ENCODE measurements at regions not wholly inside any gene's neighbourhood (a gene's known extent, or its start where the extent isn't known, plus 50 kb on each side); places are given as distances from the start of the nearest gene placed in this dataset.

DNA sequence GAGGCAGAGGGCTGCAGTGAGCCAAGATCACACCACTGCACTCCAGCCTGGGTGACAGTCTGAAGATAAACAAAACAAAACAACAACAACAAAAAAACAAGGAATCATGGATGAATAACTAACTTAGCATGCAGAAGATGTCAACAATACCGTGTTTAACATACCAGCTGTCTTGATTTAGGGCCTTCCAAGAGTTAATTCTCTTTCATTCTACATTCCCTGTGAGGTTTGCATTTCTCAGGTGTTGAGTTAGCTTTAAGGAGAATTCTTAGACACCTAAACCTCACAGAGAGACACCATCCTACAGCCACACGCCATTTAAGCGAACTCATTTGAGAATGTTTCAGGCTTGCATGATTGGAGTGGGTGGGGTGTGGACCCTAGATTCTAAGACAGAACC lies 363.1 kb upstream of the RUNX1 start:
- DNase-seq (ENCODE audit: low spot score) (no peak), ATAC-seq (no peak)

DNA sequence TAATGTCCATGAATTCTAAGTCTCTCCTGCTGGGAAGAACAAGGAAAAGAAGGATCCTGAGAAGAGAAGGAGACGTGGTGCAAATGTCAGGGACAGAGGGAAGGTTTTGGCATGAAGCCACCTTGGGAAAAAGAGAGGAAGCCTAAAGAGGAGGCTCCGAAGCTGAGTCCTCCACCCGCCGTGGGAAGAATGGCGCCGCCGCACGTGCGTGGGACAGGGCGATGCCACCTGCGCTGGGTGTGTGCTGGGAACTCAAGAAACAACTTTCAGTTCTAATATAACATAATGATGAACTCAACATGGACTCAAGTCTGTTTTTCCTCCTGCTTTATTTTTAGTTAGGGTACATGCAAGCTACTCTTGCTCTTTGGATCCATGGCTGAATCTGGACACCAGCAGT lies 362.3 kb upstream of the RUNX1 start:
- no peak for ATAC-seq
- no peak for DNase-seq (ENCODE audit: low spot score)

DNA sequence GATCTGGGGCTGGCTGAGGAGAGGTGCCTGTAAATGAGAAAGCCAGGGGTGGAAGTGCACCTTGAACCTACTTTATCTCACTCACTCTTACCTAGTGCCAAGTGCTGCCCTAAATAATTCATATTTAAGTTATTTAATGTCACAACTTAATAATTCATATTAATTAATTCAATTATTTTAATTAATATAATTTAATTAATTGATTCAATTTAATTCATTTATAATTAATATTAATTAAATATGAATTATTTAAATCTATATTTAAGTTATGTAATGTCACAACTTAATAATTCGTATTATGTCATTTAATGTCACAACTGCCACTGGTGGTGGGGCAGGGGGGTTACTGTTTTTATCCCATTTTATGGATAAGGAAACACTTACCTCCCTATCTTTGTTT lies 361.6 kb upstream of the RUNX1 start:
- DNase-seq (ENCODE audit: low spot score) (no peak), ATAC-seq (no peak)

DNA sequence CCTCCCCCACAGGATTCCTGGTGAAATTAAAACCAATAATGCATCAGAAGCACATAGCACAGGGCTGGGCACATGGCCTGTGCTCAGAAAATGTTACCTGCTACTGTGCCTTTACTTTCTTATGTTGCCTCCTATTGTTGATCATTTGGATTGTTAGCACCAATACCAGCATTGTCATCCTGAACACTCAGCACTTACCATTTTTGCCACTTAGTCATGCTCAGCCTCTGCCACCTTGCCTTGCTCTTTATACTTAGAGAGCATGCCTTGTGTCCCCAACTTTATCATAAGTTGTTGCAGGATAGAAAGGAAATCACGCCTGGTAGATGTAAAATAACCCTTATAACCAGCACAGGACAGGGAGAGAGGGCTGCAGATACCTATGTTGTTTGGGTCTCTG lies 361.0 kb upstream of the RUNX1 start:
- no peak for ATAC-seq
- DNase-seq (ENCODE audit: low spot score), result no peak

DNA sequence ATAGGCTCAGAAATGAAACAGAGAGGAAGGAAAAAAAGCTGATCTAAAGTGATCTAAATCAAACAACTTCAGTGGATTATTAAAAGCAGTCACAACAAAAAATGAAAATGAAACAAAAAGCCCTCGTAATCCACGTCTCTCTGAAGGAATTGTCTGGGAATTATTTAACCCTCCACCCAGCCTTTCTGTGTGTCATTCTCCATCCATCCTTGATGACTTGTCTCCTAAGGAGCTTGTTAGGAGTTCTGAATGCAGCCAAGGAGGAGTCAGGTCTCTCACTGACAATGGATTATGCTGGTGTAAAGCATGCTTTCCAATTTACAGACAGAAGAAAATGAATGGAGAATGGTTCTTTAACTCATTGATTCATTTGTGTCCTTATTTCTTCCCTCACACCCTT lies 359.3 kb upstream of the RUNX1 start:
- no peak for ATAC-seq
- no peak for DNase-seq (ENCODE audit: low spot score)

DNA sequence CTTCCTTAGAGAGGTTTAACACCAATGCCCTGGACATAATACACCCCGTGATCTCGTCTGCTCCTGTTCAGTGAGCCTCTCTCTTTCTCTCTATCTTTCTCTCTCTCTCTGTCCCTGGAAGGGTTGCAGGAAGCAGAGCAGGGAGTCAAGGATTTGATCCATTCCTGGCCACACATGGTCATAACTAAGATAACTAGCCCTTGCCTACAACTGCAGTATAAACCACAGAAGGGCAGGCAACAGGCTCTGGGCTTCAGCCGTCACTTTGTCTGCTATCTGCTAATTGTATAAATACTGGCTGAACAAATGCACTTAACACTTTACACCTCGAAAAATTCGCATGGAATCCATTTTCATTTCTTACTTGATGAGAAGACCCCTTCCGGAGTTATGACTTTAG lies 357.5 kb upstream of the RUNX1 start:
- DNase-seq (ENCODE audit: low spot score) (no peak), ATAC-seq (no peak)

DNA sequence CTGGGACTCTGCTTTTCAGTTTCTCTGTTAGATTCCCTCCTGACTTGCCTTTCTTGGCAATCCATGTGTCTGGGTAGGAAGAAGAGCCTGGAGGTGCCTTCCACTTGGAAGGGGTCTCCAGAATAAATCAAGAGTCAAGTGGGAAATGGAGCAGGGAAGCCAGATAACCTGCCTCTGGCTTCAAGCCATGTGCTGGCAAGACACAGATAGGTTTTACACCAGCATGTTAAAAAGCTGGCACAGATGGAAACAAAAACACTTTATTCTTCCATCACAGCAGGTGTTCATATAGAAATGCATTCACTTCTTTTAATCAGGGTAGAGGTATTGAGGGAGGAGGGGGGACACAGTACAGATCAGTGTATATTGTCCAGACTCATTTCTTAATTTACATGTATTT lies 356.9 kb upstream of the RUNX1 start:
- DNase-seq (ENCODE audit: low spot score) (no peak), ATAC-seq (no peak)

DNA sequence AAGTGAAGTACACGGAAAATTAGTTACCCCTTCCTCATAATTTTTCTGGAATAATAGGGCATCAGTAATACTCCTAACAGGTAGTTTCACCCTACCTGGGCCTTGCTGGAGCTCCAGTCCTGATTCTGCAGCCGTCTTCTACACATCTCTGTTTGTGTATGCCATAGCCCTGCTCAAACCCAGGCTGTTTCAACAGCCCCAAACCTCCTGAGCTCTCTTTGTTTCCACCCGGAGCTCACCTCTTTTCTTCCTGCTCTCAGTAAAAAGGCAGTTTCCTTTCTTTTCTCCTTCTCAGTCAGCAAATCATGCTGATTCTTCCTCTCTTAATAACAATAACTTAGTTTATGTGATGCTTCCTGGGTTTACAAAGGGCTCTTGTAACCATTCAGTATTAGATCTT lies 355.1 kb upstream of the RUNX1 start:
- ATAC-seq, result no peak

DNA sequence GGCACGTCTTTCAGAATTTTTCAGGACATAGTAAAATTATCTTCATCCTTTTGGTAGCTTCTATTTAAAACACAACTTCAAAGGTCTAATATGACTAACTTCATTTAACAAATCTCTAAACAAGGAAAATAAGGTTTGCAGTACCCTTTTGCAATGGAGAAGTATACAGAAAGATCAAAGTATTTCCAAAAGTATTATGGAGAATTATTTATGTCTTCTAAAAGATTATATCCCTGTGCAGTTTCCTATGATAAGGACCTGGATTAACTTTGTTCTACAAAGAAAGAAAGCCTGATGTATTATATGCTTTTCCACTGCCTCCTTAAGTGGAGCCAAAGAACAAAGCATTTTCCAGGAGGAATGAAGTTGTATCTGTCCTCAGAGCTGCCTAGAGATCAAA lies 353.0 kb upstream of the RUNX1 start:
- DNase-seq (ENCODE audit: low spot score) (no peak), ATAC-seq (no peak)

More for the DNA sequence above, 355.1 kb upstream of the RUNX1 start:
- DNase-seq (ENCODE audit: low spot score), result no peak

DNA sequence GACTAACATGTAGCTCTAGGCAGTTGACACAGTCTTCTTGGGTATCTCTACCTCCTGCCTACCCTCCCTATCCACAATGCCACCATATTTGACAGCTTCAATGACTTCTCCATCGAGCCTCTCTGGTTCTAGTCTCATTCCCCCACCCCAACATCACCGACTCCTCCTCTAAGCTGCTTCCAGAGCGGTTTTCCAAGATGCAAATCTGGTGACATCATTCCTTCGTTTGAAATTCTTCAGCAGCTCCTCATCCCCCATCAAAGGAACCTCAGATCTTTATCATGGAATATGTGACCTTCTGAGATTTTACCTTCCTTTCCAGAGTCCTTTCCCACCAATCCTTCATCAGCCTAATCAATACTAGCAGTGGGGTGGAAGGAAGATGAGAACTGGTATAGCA lies 352.4 kb upstream of the RUNX1 start:
- DNase-seq (ENCODE audit: low spot score) (no peak), ATAC-seq (no peak)

DNA sequence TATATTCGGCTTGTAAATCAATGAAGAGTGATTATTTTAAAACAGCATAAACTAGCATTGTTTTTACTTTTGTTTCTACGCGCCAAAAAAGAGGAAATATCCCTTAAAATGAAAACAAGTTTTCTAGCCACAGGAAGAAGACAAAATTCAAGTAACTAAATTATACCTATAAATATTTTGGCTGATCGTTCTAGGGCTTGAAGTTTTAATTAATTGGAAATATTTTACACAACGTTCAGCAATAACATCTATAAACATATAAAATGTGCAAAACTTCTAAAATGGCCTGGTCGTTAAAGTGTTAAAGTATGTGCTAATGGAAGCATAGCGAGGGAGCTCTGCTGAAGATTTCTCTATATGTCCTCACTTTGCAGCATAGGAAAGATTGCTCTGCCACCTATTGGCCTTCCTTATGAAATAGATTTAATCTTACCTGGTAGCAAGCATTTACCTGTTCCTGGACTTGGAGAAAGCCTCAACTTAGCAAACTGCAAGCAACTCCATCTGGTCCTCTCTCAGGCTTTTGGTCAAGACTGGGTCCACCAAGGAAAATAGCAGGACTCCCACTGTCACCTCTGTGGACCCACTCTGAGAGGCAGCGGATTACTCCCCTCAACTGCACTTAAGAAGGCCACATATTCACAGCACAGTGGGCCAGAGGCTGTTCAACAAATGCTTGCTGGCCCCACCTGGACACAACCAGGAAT lies 351.3 kb upstream of the RUNX1 start:
- ATAC-seq (peak; percentile 95), DNase-seq (ENCODE audit: low spot score) (no peak)

DNA sequence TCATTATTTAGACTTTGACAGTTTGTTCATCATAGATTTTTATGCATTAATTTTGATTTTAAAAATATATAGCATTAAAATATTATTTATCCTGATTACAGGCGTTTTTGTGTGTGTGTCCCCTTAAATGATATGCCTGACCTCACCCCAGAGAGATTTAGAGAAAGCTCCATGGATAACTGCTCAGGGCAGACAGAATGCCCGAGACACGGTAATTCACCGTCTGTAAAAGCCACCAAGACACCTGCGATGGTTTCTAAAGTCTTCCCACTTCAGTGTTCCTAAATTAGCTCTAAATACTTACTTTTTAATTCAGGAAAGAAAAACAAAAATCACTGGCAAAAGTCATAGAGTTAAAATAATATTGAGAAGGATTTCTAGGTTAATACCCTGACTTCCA lies 350.6 kb upstream of the RUNX1 start:
- ATAC-seq (no peak), DNase-seq (ENCODE audit: low spot score) (no peak)

DNA sequence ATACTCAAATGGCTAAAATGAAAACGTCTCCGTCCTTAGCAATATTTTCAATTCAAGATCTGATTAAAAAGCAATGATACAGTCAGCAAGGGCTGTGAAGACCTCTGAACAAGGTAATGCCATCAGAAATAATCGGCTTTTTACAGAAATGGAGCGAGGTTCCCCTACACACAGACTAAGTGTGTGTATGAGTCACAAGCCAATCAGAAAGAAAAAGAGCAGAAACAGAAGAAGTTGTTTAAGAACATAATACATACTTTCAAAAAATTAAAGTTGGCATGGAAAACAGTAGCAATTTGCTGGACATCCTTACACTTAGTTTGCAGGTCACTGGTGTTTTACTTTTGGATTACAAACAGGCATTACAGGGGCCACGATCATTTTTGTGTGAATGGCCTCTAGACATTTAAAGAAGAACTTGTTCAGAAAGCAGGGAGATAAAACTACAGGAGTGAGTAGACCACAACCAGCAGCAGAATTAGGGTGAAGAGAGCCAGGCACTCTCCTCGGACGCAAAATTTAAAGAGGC lies 350.0 kb upstream of the RUNX1 start:
- no peak for DNase-seq (ENCODE audit: low spot score)
- ATAC-seq, result no peak

DNA sequence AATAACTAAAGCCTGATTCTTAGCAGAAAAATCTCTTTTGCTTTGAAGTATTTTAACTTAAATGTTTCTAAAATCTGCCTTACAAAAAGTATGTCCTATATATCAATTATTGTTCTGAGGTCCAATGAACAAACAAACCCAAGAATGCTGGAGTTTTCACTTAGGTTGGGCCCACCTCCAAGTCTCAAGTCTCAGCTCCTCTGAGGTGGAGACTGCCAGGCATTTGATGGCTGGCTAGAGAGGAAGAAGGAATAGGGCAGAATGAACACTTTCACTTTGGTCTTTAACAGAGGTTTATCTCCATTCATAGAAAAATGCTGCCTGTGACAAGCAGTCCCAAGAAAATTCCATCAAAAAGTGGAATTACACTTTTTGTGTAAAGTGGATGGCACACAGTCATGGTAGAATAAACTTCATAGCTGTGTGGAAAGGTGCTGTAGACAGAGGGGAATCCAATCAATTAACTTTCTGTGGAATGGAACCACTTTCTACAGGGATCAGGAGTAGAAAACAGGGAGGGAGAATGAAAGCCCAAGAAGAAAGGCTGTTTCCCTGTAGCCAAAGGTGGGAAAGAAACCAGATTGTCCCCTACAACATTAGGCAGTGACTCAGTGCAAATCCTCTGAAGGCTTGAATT lies 349.4 kb upstream of the RUNX1 start:
- DNase-seq (ENCODE audit: low spot score), result no peak

DNA sequence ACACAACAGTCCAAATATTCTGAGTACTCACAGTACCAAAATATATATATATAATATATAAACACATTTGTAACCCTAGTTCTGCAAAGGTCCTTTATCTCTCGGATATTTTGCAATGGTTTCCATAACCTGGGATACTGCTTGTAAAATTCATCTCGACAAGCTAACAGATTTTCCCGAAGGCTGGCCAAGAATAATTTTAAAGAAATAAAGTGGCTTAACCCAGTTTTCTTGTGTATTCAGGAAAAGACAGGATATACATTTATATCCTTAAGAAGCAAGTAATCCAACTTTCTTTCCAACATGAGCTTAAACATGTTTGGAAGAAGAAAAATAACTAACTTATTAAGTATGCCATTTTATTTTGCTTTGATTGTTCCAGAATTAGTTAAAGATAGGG lies 348.7 kb upstream of the RUNX1 start:
- DNase-seq (ENCODE audit: low spot score), result no peak
- no peak for ATAC-seq

More for the DNA sequence above, 349.4 kb upstream of the RUNX1 start:
- no peak for ATAC-seq

DNA sequence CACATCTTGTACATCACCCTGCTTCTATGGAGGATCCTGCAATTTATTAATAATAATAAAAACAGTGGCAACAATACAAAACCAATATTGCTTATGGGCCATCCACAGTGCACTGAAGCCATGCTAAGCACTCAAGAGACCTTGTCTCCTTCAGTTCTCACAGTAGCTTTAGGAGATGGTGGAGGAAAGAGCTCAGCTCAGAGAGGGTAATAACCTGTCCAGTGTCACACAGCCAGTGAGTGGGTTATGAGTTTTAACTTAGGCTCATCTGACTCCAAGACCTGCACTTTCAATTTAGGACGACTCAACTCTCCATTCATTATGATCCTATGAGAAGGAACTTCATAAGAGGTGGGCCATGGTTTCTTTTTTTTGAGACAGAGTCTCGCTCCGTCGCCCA lies 347.6 kb upstream of the RUNX1 start:
- no peak for ATAC-seq
- DNase-seq (ENCODE audit: low spot score), result no peak

DNA sequence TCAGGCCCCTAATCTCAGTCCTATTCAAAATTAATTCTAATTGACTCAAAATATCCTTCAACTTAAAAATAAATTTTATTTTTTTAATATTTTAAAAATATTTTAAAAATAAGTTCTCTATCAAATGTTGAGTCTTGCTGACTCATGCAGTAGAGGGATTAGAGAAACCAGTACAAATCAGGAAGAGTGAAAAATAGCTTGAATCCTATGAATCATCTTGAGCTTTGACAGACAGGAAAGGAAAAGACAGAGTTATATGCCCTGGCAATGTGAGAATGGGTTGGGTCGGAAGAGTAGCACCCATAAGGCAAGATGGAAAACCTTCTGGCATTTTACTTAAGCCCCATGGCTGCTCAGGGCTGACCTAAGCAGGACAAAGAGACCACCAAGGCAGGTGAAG lies 346.6 kb upstream of the RUNX1 start:
- ATAC-seq, result no peak
- no peak for DNase-seq (ENCODE audit: low spot score)

DNA sequence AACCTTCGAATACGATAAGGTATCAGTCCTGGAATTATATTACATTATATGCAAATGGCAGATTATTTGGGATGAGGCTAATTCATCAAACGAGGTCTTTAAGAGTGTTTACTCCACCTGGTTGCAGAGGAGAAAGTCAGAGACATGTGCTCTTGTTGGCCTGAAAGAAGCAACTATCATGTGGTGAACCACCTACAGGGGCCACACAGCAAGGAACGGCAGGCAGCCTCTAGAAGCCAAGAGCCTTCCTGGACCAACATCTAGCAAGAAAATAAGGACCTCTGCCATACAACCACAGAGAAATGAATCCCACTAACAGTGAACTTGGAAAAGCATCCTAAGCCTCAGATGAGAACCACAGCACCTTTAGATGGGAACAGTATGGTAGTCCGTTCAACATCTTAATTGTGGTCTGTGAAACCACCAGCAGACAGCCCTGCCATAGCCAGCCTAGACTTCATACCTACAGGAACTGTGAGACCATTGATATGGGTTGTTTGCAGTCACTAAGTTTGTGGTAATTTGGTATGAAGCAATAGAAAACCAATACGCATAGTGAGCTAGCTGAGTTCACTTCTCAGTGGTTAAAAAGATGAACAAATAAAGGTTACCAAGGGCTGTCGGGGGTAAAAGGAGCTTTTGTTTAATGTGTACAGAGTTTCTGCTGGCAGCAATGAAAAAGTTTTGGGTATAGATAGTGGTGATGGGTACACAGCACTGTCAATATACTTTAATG lies 345.7 kb upstream of the RUNX1 start:
- DNase-seq (ENCODE audit: low spot score) (no peak), ATAC-seq (no peak)

DNA sequence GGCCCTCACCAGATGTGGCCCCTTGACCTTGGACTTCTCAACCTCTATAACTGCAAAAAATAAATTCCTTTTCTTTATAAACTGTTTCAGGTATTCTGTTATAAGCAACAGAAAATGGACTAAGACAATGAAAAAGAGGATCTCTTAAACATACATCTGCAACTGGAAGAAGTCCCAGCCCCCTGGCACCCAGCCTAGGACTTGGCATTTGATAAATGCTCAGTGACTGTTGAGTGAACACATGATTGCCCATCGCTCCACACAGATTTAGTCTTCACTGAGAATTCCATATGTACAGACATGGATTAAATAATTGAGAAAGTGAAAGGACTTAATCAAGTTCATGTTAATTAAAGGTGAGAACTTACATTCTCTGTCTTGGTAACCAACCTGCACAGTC lies 344.9 kb upstream of the RUNX1 start:
- DNase-seq (ENCODE audit: low spot score), result no peak

DNA sequence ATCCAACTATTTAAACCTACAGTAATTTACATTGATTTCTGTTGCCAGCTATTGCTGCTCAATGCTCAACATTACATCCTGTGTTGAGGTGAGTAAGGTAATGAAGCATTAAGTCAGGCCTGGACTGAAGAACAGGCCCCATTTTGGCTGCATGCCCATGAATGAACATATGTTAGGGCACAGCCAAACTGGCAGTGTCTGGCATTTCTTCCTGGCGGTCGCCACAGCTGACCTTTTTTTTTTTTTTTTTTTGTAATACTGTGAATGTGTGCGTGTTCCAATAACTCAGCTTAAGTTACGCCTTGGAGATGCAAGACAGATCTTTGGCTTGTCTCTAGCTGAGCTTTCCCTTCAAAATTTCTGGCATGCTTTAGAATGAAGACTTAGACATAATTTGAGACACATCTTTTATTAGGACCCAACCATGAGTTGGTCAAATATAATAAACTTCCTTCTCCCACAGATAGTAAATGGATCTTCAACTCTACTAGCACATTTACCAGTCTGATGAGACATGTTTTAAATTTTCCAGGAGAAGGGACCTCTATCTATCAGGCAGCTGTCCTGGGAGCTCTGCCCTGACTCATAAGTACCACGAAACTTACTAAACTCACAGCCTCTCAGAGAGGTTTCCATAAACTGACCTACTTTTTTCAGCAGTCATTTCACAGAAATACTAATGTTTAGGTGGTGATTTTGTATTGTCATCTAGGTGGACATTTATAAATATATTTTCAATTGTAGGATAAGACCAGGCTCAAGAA lies 341.1 kb upstream of the RUNX1 start:
- no peak for DNase-seq (ENCODE audit: low spot score)

More for the DNA sequence above, 344.9 kb upstream of the RUNX1 start:
- no peak for ATAC-seq

DNA sequence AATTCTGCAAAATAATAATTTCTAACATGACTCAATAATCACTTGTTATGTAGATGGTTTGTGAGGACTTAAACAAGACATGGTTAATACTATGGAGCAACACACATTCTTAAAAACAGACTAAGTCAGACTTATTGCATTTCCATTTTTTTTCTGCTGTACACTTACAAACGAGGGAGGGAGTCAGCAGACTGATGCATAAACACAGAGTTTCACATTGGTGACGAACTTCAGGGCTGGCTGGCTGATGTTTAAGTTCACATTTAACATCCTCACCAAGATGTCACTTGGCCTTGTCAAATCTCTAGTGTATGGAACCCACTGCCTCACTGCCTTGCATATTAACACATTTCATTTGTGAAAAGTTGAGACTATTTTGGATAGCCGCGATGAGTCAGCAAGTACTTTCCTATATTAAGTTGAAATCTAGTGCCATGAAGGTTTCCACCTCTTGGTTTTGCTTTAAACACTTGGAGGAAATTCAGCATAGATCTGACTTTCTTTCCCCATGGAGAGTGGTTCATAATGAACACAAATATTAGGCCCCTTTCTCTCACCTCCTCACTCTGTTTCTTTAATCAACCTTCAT lies 337.5 kb upstream of the RUNX1 start:
- DNase-seq (ENCODE audit: low spot score) (no peak), ATAC-seq (no peak)

More for the DNA sequence above, 341.1 kb upstream of the RUNX1 start:
- ATAC-seq, result no peak
